HepG2 (cell line): ENCODE measurements at regions not wholly inside any gene's neighbourhood (a gene's known extent, or its start where the extent isn't known, plus 50 kb on each side); places are given as distances from the start of the nearest gene placed in this dataset.

Experiments
- ATAC-seq: fragments of 200-7000 bp; cut with Tn5 transposase; 3 replicates; pipeline ENCODE4 v1.9.1; 2020; ENCODE audit warnings: mild to moderate bottlenecking, moderate library complexity
- BruUV-seq: library from RNA; stranded (reverse); fragments of 400-500 nt; replicated peaks from 2 replicates; lab custom pipeline; 2021; lab: Mats Ljungman, UMichigan
- CTCF ChIA-PET: fragments of 300-600 bp; formaldehyde crosslinking; extraction: SDS; loops from one replicate; lab custom pipeline; 2021; ENCODE audit warnings: low total read pairs, inconsistent platforms, low intra/inter-chr PET ratio; lab: Yijun Ruan, JAX
- POLR2A ChIA-PET: fragments of 350-600 bp; sonication (Branson Sonifier 250); formaldehyde crosslinking; loops from one replicate; lab custom pipeline; 2020; ENCODE audit warnings: antibody characterized with exemption, inconsistent platforms; lab: Yijun Ruan, JAX
- DNase-seq: peaks from one replicate; pipeline ENCODE4 v3.0.0-alpha.2; 2015; ENCODE audit warnings: low spot score
- FAIRE-seq: peaks from 3 replicates; lab custom pipeline; 2011; peaks lifted over from hg19 to GRCh38; lab: Jason Lieb, UNC
- H2AFZ ChIP-seq: one replicate; pipeline ENCODE4 v1.6.1; 2011; ENCODE audit warnings: low read length, inconsistent platforms
- H3K27ac ChIP-seq: fragments of 300-600 bp; 3 replicates; pipeline ENCODE4 v1.8.0; 2011; ENCODE audit warnings: mixed run types, mild to moderate bottlenecking, mixed read lengths, low read length, inconsistent platforms; ENCODE audit not compliant: insufficient read depth; ENCODE audit errors: extremely low read length
- H3K27me3 ChIP-seq, 2 experiments: fragments of 200-600 bp in 1 of 2; 2 replicates in 1 of 2; 3 replicates in 1 of 2; pipeline versions ENCODE4 v1.6.0 to v1.8.0; 2011; ENCODE audit warnings: low read length in 2 of 2, mild to moderate bottlenecking in 2 of 2, moderate library complexity in 2 of 2, inconsistent platforms in 1 of 2; ENCODE audit not compliant: insufficient read depth in 2 of 2, control insufficient read depth in 1 of 2
- H3K36me3 ChIP-seq, 2 experiments: fragments of 200-600 bp in 1 of 2; replicated peaks in 1 of 2; 2 replicates in 1 of 2; 3 replicates in 1 of 2; pipeline versions ENCODE4 v1.5.1 to v1.8.0; 2011; ENCODE audit warnings: low read length in 2 of 2, inconsistent platforms in 1 of 2; ENCODE audit not compliant: insufficient read depth in 2 of 2, control insufficient read depth in 1 of 2
- H3K4me1 ChIP-seq: 2 replicates; pipeline ENCODE4 v1.5.1; 2012; ENCODE audit warnings: low read length, inconsistent platforms; ENCODE audit not compliant: insufficient read depth
- H3K4me2 ChIP-seq: 2 replicates; pipeline ENCODE4 v1.6.0; 2011; ENCODE audit warnings: low read depth, low read length, inconsistent platforms
- H3K4me3 ChIP-seq, 3 experiments: fragments of 200-600 bp in 1 of 3; sonication (generic), shearing (Covaris generic) in 1 of 3; replicated peaks in 1 of 3; 2 replicates each; pipeline ENCODE4 v1.5.1; 2011 to 2016; ENCODE audit warnings: low read length in 3 of 3, inconsistent platforms in 2 of 3, low read depth in 2 of 3, mild to moderate bottlenecking in 2 of 3, control low read depth in 1 of 3, mixed read lengths in 1 of 3; ENCODE audit not compliant: insufficient read depth in 1 of 3
- H3K79me2 ChIP-seq: one replicate; pipeline ENCODE4 v1.6.1; 2011; ENCODE audit warnings: low read length, inconsistent platforms; ENCODE audit not compliant: insufficient read depth
- H3K9ac ChIP-seq: 2 replicates; pipeline ENCODE4 v1.6.0; 2011; ENCODE audit warnings: mild to moderate bottlenecking, low read depth, low read length, inconsistent platforms; ENCODE audit not compliant: insufficient read depth
- H3K9me3 ChIP-seq: 2 replicates; pipeline ENCODE4 v1.5.1; 2012; ENCODE audit warnings: mild to moderate bottlenecking, low read length
- H4K20me1 ChIP-seq: 2 replicates; pipeline ENCODE4 v1.6.0; 2011; ENCODE audit warnings: inconsistent platforms, mild to moderate bottlenecking, low read length, moderate library complexity; ENCODE audit not compliant: insufficient read depth
- HHEX ChIP-seq: IDR thresholded peaks from 2 replicates; pipeline ENCODE4 v1.6.1; 2016; ENCODE audit warnings: control low read depth
- JUNB ChIP-seq: sonication (generic); formaldehyde crosslinking; IDR thresholded peaks from 2 replicates; pipeline ENCODE4 v1.8.0; 2022; ENCODE audit warnings: missing genetic modification reagents, mild to moderate bottlenecking, borderline replicate concordance
- KAT2B ChIP-seq: fragments of 150-350 bp; IDR thresholded peaks from 2 replicates; pipeline ENCODE4 v1.6.1; 2014; ENCODE audit warnings: low read depth, low read length, borderline replicate concordance
- MIER3 ChIP-seq: IDR thresholded peaks from 2 replicates; pipeline ENCODE4 v1.6.1; 2016; ENCODE audit warnings: missing compliant biosample characterization, borderline replicate concordance
- MTF2 ChIP-seq: sonication (generic); formaldehyde crosslinking; IDR thresholded peaks from 2 replicates; pipeline ENCODE4 v1.5.0; 2020; ENCODE audit warnings: missing genetic modification reagents, borderline replicate concordance
- NFE2L1 ChIP-seq: sonication (generic); formaldehyde crosslinking; IDR thresholded peaks from 2 replicates; pipeline ENCODE4 v1.4.0; 2020; ENCODE audit warnings: missing genetic modification reagents, mild to moderate bottlenecking, borderline replicate concordance
- NFIB ChIP-seq: sonication (generic); formaldehyde crosslinking; IDR thresholded peaks from 2 replicates; pipeline ENCODE4 v1.9.0; 2021; ENCODE audit warnings: missing genetic modification reagents, mild to moderate bottlenecking, borderline replicate concordance
- PRPF4 ChIP-seq: fragments of 200-400 bp; formaldehyde crosslinking; IDR thresholded peaks from 2 replicates; pipeline ENCODE4 v1.6.1; 2016; ENCODE audit warnings: low read length, low read depth; ENCODE audit not compliant: poor library complexity, severe bottlenecking
- RAD21 ChIP-seq: fragments of 450-650 bp; formaldehyde crosslinking; IDR thresholded peaks from 2 replicates; pipeline ENCODE4 v1.5.0; 2020; ENCODE audit warnings: mild to moderate bottlenecking
- ZBTB46 ChIP-seq: sonication (generic); formaldehyde crosslinking; IDR thresholded peaks from 2 replicates; pipeline ENCODE4 v1.4.0; 2020; ENCODE audit warnings: mild to moderate bottlenecking, missing genetic modification reagents, borderline replicate concordance
- ZMYM3 ChIP-seq: sonication (generic); formaldehyde crosslinking; IDR thresholded peaks from 2 replicates; pipeline ENCODE4 v1.5.1; 2020; ENCODE audit warnings: mild to moderate bottlenecking, missing genetic modification reagents
- ZNF17 ChIP-seq: sonication (generic); formaldehyde crosslinking; IDR thresholded peaks from 2 replicates; pipeline ENCODE4 v1.5.0; 2020; ENCODE audit warnings: mild to moderate bottlenecking, missing genetic modification reagents
- ZNF275 ChIP-seq: sonication (generic); formaldehyde crosslinking; IDR thresholded peaks from 2 replicates; pipeline ENCODE4 v1.8.0; 2022; ENCODE audit warnings: missing genetic modification reagents, mild to moderate bottlenecking, inconsistent platforms, borderline replicate concordance
- ZNF354B ChIP-seq: sonication (generic); formaldehyde crosslinking; IDR thresholded peaks from 2 replicates; pipeline ENCODE4 v1.8.0; 2022; ENCODE audit warnings: mild to moderate bottlenecking, missing genetic modification reagents
- WGBS: methylation state at CpG from one replicate; pipeline ENCODE4 v1.1.6; 2017; ENCODE audit warnings: low lambda C conversion rate; 5-methylcytosine and 5-hydroxymethylcytosine counted together
- in situ Hi-C: cut with HindIII; loops from 2 replicates; pipeline ENCODE4 v1.10.0; 2017; ENCODE audit warnings: low pct_unique_long_range_greater_than_20kb; ENCODE audit not compliant: extremely low pct_ligation_motif_present
- intact Hi-C: fragments of 100-400 bp; cut with micrococcal nuclease; formaldehyde crosslinking; loops from one replicate; pipeline ENCODE4 v1.10.0; 2022; ENCODE audit not compliant: unreplicated experiment
- TF ChIP-seq, protein P1 (sequence below): sonication (generic); formaldehyde crosslinking; IDR thresholded peaks from 2 replicates; pipeline ENCODE4 v1.5.0; 2020; ENCODE audit warnings: missing genetic modification reagents, mild to moderate bottlenecking, borderline replicate concordance
- TF ChIP-seq, protein P2 (sequence below): IDR thresholded peaks from 2 replicates; pipeline ENCODE4 v1.6.1; 2012; ENCODE audit warnings: inconsistent platforms

- TF ChIP-seq JUNB, result no peak
- TF ChIP-seq ZMYM3 (CRISPR knock-in tag), result no peak
- no peak for TF ChIP-seq ZBTB46
These were observed 125.1 kb upstream of the MGAT5 start (continued) for GRCh38 chr2:134128746-134129145.

- Histone ChIP-seq H3K36me3 (no peaks in the 10 kb centered on the region; a peak in 1 of 5 replicates), H3K4me3 (no peak overlapping the region), H3K79me2 (peaks cover 75% of the 10 kb centered on the region), H3K4me1 (peaks cover 75% of the 10 kb centered on the region), H3K27ac (no peak overlapping the region), H2AFZ (no peak overlapping the region), H3K9ac (no peak overlapping the region), H3K9me3 (no peaks in the 10 kb centered on the region), H3K4me2 (no peak overlapping the region), H4K20me1 (no peaks in the 10 kb centered on the region), H3K27me3 (no peaks in the 10 kb centered on the region)
- DNase-seq (no peak), FAIRE-seq (no peak), ATAC-seq (no peak)
- ChIA-PET POLR2A (interaction anchor here (1.1 kb wide), 1 partner anchor 8 kb away, joined by 3 read pairs; no protein-coding TSS in a partner anchor), CTCF (no interaction called here)
- in situ Hi-C loops (loop anchor here (10.0 kb wide), 1 partner anchor 325 kb away; no protein-coding TSS in a partner anchor), intact Hi-C loops (no loop called here)
- BruUV-seq, result no TSS peak
- WGBS, result 97% methylated on average over 23 of the region's 42 CpGs
- TF ChIP-seq ZNF354B (CRISPR knock-in tag) (no peak), KAT2B (no peak), NFE2L1 (no peak), MTF2 (CRISPR knock-in tag) (no peak), MIER3 (CRISPR knock-in tag) (no peak), NFIB (CRISPR knock-in tag) (no peak), PRPF4 (no peak), HHEX (CRISPR knock-in tag) (no peak), RAD21 (CRISPR knock-in tag) (no peak), ZNF275 (CRISPR knock-in tag) (no peak), ZNF17 (CRISPR knock-in tag) (no peak)
- TF ChIP-seq, protein P1, sequence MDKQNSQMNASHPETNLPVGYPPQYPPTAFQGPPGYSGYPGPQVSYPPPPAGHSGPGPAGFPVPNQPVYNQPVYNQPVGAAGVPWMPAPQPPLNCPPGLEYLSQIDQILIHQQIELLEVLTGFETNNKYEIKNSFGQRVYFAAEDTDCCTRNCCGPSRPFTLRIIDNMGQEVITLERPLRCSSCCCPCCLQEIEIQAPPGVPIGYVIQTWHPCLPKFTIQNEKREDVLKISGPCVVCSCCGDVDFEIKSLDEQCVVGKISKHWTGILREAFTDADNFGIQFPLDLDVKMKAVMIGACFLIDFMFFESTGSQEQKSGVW, result no peak
- TF ChIP-seq, protein P2, sequence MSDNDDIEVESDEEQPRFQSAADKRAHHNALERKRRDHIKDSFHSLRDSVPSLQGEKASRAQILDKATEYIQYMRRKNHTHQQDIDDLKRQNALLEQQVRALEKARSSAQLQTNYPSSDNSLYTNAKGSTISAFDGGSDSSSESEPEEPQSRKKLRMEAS, result no peak
These were observed 123.9 kb upstream of the MGAT5 start for GRCh38 chr2:134129900-134130537.
